IMR-90 (cell line): ENCODE measurements at regions not wholly inside any gene's neighbourhood (a gene's known extent, or its start where the extent isn't known, plus 50 kb on each side); places are given as distances from the start of the nearest gene placed in this dataset.

Experiments
- BHLHE40 ChIP-seq: fragments of 150-350 bp; IDR thresholded peaks from 2 replicates; pipeline ENCODE4 v1.6.1; 2016; ENCODE audit warnings: mild to moderate bottlenecking, low read depth, low read length
- CEBPB ChIP-seq: IDR thresholded peaks from 2 replicates; pipeline ENCODE4 v1.6.1; 2012; ENCODE audit warnings: low read depth, low read length, improper control_type of control experiment
- CTCF ChIP-seq: conservative IDR thresholded peaks from 2 replicates; pipeline ENCODE4 v1.5.1; 2012; ENCODE audit warnings: mild to moderate bottlenecking, low read depth, low read length, improper control_type of control experiment
- ELK1 ChIP-seq: fragments of 150-350 bp; IDR thresholded peaks from 2 replicates; pipeline ENCODE4 v1.6.1; 2016; ENCODE audit warnings: low read depth, mild to moderate bottlenecking, low read length, moderate library complexity, borderline replicate concordance
- MXI1 ChIP-seq: IDR thresholded peaks from 2 replicates; pipeline ENCODE4 v1.6.1; 2012; ENCODE audit warnings: low read depth, mild to moderate bottlenecking, low read length, moderate library complexity, borderline replicate concordance
- NFE2L2 ChIP-seq: fragments of 150-350 bp; IDR thresholded peaks from 2 replicates; pipeline ENCODE4 v1.6.1; 2016; ENCODE audit warnings: low read depth, mild to moderate bottlenecking, low read length
- POLR2A ChIP-seq: IDR thresholded peaks from 2 replicates; pipeline ENCODE4 v1.6.1; 2012; ENCODE audit warnings: mild to moderate bottlenecking, low read depth, low read length
- RAD21 ChIP-seq: IDR thresholded peaks from 2 replicates; pipeline ENCODE4 v1.6.1; 2012; ENCODE audit warnings: low read length, improper control_type of control experiment
- RFX5 ChIP-seq: IDR thresholded peaks from 2 replicates; pipeline ENCODE4 v1.8.0; 2012; ENCODE audit warnings: low read depth, mild to moderate bottlenecking, low read length, moderate library complexity

- TF ChIP-seq BHLHE40 (no peak), RAD21 (no peak), CTCF (no peak), ELK1 (no peak), MXI1 (no peak), NFE2L2 (no peak), POLR2A (no peak), RFX5 (no peak), CEBPB (no peak)
These were observed 73.8 kb upstream of the DUSP10 start for GRCh38 chr1:221815660-221816059.
